H9 (cell line): ENCODE measurements at regions not wholly inside any gene's neighbourhood (a gene's known extent, or its start where the extent isn't known, plus 50 kb on each side); places are given as distances from the start of the nearest gene placed in this dataset.

Source experiments
- DNase-seq: peaks from one replicate; pipeline ENCODE4 v3.0.0-alpha.2; 2017
- H2AFZ ChIP-seq: one replicate; pipeline ENCODE4 v1.6.1; 2013; ENCODE audit warnings: mild to moderate bottlenecking, low read length, control low read depth, moderate library complexity
- H2AK5ac ChIP-seq: 2 replicates; pipeline ENCODE4 v1.6.1; 2013; ENCODE audit warnings: low read length, control low read depth, mixed read lengths; ENCODE audit not compliant: insufficient read length
- H2BK120ac ChIP-seq: one replicate; pipeline ENCODE4 v1.6.1; 2013; ENCODE audit warnings: low read depth, mild to moderate bottlenecking, low read length, control low read depth, inconsistent platforms; ENCODE audit not compliant: poor library complexity, severe bottlenecking
- H2BK12ac ChIP-seq: 2 replicates; pipeline ENCODE4 v1.6.1; 2013; ENCODE audit warnings: low read length, control low read depth, mixed read lengths, low read depth; ENCODE audit not compliant: insufficient read length
- H2BK15ac ChIP-seq: 2 replicates; pipeline ENCODE4 v1.6.1; 2013; ENCODE audit warnings: low read depth, low read length, control low read depth
- H2BK20ac ChIP-seq: one replicate; pipeline ENCODE4 v1.6.1; 2013; ENCODE audit warnings: low read depth, mild to moderate bottlenecking, low read length, control low read depth, inconsistent platforms; ENCODE audit not compliant: poor library complexity, severe bottlenecking
- H2BK5ac ChIP-seq: 2 replicates; pipeline ENCODE4 v1.6.1; 2013; ENCODE audit warnings: low read length, control low read depth, mixed read lengths; ENCODE audit not compliant: insufficient read length
- H3K14ac ChIP-seq: 2 replicates; pipeline ENCODE4 v1.6.1; 2013; ENCODE audit warnings: low read length, control low read depth; ENCODE audit not compliant: insufficient read depth
- H3K18ac ChIP-seq: 2 replicates; pipeline ENCODE4 v1.6.1; 2013; ENCODE audit warnings: low read depth, mild to moderate bottlenecking, mixed read lengths, low read length, control low read depth; ENCODE audit not compliant: insufficient read length
- H3K23ac ChIP-seq: 2 replicates; pipeline ENCODE4 v1.6.1; 2013; ENCODE audit warnings: low read length, control low read depth, mixed read lengths, low read depth; ENCODE audit not compliant: insufficient read length
- H3K23me2 ChIP-seq: 2 replicates; pipeline ENCODE4 v1.6.1; 2013; ENCODE audit warnings: low read depth, mild to moderate bottlenecking, mixed read lengths, low read length, control low read depth; ENCODE audit not compliant: insufficient read length, poor library complexity, severe bottlenecking
- H3K27ac ChIP-seq: 2 replicates; pipeline ENCODE4 v1.5.1; 2013; ENCODE audit warnings: low read length, control low read depth, mixed read lengths, low read depth; ENCODE audit not compliant: insufficient read length
- H3K27me3 ChIP-seq: 2 replicates; pipeline ENCODE4 v1.6.1; 2013; ENCODE audit warnings: low read length, control low read depth, inconsistent platforms; ENCODE audit not compliant: insufficient read depth
- H3K4ac ChIP-seq: 2 replicates; pipeline ENCODE4 v1.6.1; 2013; ENCODE audit warnings: low read depth, mild to moderate bottlenecking, control low read depth, inconsistent platforms, low read length, moderate library complexity
- H3K4me1 ChIP-seq: 2 replicates; pipeline ENCODE4 v1.6.1; 2013; ENCODE audit warnings: low read length, control low read depth, inconsistent platforms; ENCODE audit not compliant: insufficient read depth
- H3K4me2 ChIP-seq: 2 replicates; pipeline ENCODE4 v1.6.1; 2013; ENCODE audit warnings: low read length, control low read depth, mixed read lengths; ENCODE audit not compliant: insufficient read length, insufficient read depth
- H3K56ac ChIP-seq: 2 replicates; pipeline ENCODE4 v1.6.1; 2013; ENCODE audit warnings: low read depth, mild to moderate bottlenecking, mixed read lengths, low read length, control low read depth; ENCODE audit not compliant: insufficient read length
- H3K79me1 ChIP-seq: 2 replicates; pipeline ENCODE4 v1.6.1; 2013; ENCODE audit warnings: low read depth, mild to moderate bottlenecking, moderate library complexity, low read length, control low read depth, inconsistent platforms; ENCODE audit not compliant: insufficient read depth, poor library complexity, severe bottlenecking
- H3K79me2 ChIP-seq: 2 replicates; pipeline ENCODE4 v1.6.1; 2013; ENCODE audit warnings: low read length, control low read depth, inconsistent platforms; ENCODE audit not compliant: insufficient read depth
- H3K9ac ChIP-seq: 2 replicates; pipeline ENCODE4 v1.6.1; 2013; ENCODE audit warnings: low read length, control low read depth, mixed read lengths; ENCODE audit not compliant: insufficient read length; ENCODE audit errors: extremely low read depth
- H3K9me3 ChIP-seq: one replicate; pipeline ENCODE4 v1.6.1; 2013; ENCODE audit warnings: low read depth, low read length, inconsistent platforms; ENCODE audit not compliant: control insufficient read depth
- H3T11ph ChIP-seq: one replicate; pipeline ENCODE4 v1.6.1; 2013; ENCODE audit warnings: mild to moderate bottlenecking, low read length, control low read depth, inconsistent platforms
- H4K20me1 ChIP-seq: one replicate; pipeline ENCODE4 v1.6.1; 2013; ENCODE audit not compliant: control insufficient read depth, insufficient read length, insufficient read depth
- H4K5ac ChIP-seq: 2 replicates; pipeline ENCODE4 v1.6.1; 2013; ENCODE audit warnings: low read depth, mild to moderate bottlenecking, mixed read lengths, low read length, control low read depth; ENCODE audit not compliant: insufficient read length
- H4K8ac ChIP-seq: replicated peaks from 2 replicates; pipeline ENCODE4 v1.6.1; 2013; ENCODE audit warnings: low read length, control low read depth, mixed read lengths, low read depth; ENCODE audit not compliant: insufficient read length
- H4K91ac ChIP-seq: 2 replicates; pipeline ENCODE4 v1.6.1; 2013; ENCODE audit warnings: low read depth, mild to moderate bottlenecking, moderate library complexity, mixed read lengths, low read length, control low read depth; ENCODE audit not compliant: insufficient read length
- H3K27ac Mint-ChIP-seq, 3 experiments: 2 replicates in 2 of 3; 3 replicates in 1 of 3; pipeline ENCODE4 v1.8.0; 2020 to 2021; ENCODE audit warnings: mixed read lengths in 3 of 3, mild to moderate bottlenecking in 1 of 3, moderate library complexity in 1 of 3
- H3K27me3 Mint-ChIP-seq: 2 replicates; pipeline ENCODE4 v1.8.0; 2021; ENCODE audit warnings: low read depth, mild to moderate bottlenecking, moderate library complexity, mixed read lengths
- H3K36me3 Mint-ChIP-seq, 3 experiments: 2 replicates in 2 of 3; 3 replicates in 1 of 3; pipeline ENCODE4 v1.8.0; 2020 to 2021; ENCODE audit warnings: low read depth in 3 of 3, mixed read lengths in 3 of 3; ENCODE audit not compliant: insufficient read depth in 1 of 3
- H3K4me1 Mint-ChIP-seq, 2 experiments: 2 replicates each; pipeline ENCODE4 v1.8.0; 2020; ENCODE audit warnings: mixed read lengths in 2 of 2
- H3K4me3 Mint-ChIP-seq, 2 experiments: 2 replicates in 1 of 2; 3 replicates in 1 of 2; pipeline ENCODE4 v1.8.0; 2020 to 2021; ENCODE audit warnings: mild to moderate bottlenecking in 2 of 2, mixed read lengths in 2 of 2, moderate library complexity in 1 of 2
- H3K9me3 Mint-ChIP-seq, 2 experiments: 2 replicates in 1 of 2; 3 replicates in 1 of 2; pipeline ENCODE4 v1.8.0; 2020; ENCODE audit warnings: mild to moderate bottlenecking in 2 of 2, mixed read lengths in 2 of 2, moderate library complexity in 1 of 2
- WGBS: extraction: QIAGEN DNeasy Blood & Tissue Kit; methylation state at CpG from one replicate; pipeline ENCODE4 v1.1.7; 2013; ENCODE audit warnings: missing lambda C conversion rate, low lambda C conversion rate, mixed read lengths; ENCODE audit not compliant: insufficient read length; ENCODE audit errors: extremely low coverage; 5-methylcytosine and 5-hydroxymethylcytosine counted together
- TF ChIP-seq, protein P1 (sequence below): fragments of 200-600 bp; sonication (generic); conservative IDR thresholded peaks from 3 replicates; pipeline ENCODE4 v1.8.0; 2021; ENCODE audit warnings: antibody characterized with exemption, mild to moderate bottlenecking

DNA sequence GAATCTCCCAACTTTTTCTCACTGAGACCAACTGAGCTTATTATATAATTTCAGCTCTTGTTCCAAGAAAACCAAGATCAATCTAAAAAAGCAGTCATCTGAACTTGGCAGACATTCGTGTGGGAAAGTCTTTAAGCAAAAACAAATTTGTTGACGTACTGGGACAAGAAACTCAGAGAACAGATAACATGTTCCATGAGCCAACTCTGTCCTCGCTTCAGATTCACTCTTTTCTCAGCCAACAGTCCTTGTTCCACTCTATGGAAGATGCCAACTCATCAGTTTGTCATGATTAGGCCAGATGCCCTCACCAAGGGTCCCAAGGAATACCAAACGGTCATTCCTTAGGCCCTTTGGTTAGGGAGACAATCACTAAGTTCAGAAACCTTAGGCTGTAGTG lies 224.2 kb upstream of the CTAGE1 start:
- Histone ChIP-seq H2AK5ac (no peak overlapping the region), H2BK120ac (no peak overlapping the region), H2BK15ac (no peak overlapping the region), H3K9me3 (no peaks in the 10 kb centered on the region), H3K4me1 (no peaks in the 10 kb centered on the region), H2BK20ac (no peak overlapping the region), H2BK5ac (no peak overlapping the region), H4K5ac (no peak overlapping the region), H2BK12ac (no peak overlapping the region), H3K79me1 (no peaks in the 10 kb centered on the region), H3K4ac (no peak overlapping the region), H3K14ac (no peak overlapping the region), H4K20me1 (no peaks in the 10 kb centered on the region), H4K8ac (no peak overlapping the region), H4K91ac (no peak overlapping the region), H3K9ac (no peak overlapping the region), H3K18ac (no peak overlapping the region), H3K23ac (no peak overlapping the region), H2AFZ (no peak overlapping the region), H3K27me3 (no peaks in the 10 kb centered on the region), H3K79me2 (0 out of 2 replicates have a peak, but pooled peaks cover 1% of the 10 kb centered on the region), H3K56ac (no peak overlapping the region), H3K4me2 (no peak overlapping the region), H3K27ac (no peak overlapping the region), H3T11ph (no peak overlapping the region), H3K23me2 (no peaks in the 10 kb centered on the region)
- H3K4me1 Mint-ChIP-seq = peaks cover 0 to 5% of the 10 kb centered on the region in 2 experiments; a peak in 2 of 4 replicates
- no peak overlapping the region for H3K27ac Mint-ChIP-seq
- no peaks in the 10 kb centered on the region for H3K27me3 Mint-ChIP-seq
- H3K36me3 Mint-ChIP-seq = 0 out of 7 replicates have a peak, but pooled peaks cover 0 to 3% (median 0%) of the 10 kb centered on the region in 3 experiments
- DNase-seq = no peak
- no CpG with 5 or more reads among the region's 4 CpGs for WGBS
- TF ChIP-seq, protein P1, sequence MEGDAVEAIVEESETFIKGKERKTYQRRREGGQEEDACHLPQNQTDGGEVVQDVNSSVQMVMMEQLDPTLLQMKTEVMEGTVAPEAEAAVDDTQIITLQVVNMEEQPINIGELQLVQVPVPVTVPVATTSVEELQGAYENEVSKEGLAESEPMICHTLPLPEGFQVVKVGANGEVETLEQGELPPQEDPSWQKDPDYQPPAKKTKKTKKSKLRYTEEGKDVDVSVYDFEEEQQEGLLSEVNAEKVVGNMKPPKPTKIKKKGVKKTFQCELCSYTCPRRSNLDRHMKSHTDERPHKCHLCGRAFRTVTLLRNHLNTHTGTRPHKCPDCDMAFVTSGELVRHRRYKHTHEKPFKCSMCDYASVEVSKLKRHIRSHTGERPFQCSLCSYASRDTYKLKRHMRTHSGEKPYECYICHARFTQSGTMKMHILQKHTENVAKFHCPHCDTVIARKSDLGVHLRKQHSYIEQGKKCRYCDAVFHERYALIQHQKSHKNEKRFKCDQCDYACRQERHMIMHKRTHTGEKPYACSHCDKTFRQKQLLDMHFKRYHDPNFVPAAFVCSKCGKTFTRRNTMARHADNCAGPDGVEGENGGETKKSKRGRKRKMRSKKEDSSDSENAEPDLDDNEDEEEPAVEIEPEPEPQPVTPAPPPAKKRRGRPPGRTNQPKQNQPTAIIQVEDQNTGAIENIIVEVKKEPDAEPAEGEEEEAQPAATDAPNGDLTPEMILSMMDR = no peak
- H3K4me3 Mint-ChIP-seq = no peak overlapping the region
- H3K9me3 Mint-ChIP-seq = peaks cover 0 to 4% of the 10 kb centered on the region in 2 experiments; a peak in 4 of 5 replicates
